HG03103 (cell line): ENCODE measurements at regions not wholly inside any gene's neighbourhood (a gene's known extent, or its start where the extent isn't known, plus 50 kb on each side); places are given as distances from the start of the nearest gene placed in this dataset.
"Not testable (repeated sequence)": the region's sequence is repeated elsewhere in the genome, so short reads cannot be mapped to it uniquely, and the experiment has no call there.

ENCODE experiments used
- ATAC-seq: cut with Tn5 transposase; IDR thresholded peaks from one replicate; pipeline ENCODE4 v1.9.1; 2021; ENCODE audit warnings: low read depth; ENCODE audit not compliant: unreplicated experiment

DNA sequence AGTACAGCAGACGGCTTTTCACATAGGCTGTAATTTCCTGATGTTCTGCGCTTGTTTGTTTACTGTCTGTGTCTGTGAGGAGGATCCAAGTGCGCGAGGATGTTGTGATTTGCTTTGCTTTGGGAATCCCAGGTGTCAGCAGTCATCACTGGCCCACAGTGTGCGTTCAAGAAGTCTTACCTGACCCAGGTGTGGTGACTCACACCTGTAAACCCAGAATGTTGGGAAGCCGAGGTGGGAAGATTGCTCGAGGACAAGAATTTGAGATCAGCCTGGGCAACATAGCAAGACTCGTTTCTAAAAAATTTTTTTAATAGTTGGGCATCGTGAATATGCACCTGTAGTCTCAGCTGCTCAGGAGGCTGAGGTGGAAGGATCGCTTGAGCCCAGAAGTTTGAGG, 110.7 kb downstream of the CRLF3 start:
- not testable (repeated sequence) for ATAC-seq

- ATAC-seq, result not testable (repeated sequence)
These were observed 111.6 kb downstream of the CRLF3 start for GRCh38 chr17:30712859-30713258.

DNA sequence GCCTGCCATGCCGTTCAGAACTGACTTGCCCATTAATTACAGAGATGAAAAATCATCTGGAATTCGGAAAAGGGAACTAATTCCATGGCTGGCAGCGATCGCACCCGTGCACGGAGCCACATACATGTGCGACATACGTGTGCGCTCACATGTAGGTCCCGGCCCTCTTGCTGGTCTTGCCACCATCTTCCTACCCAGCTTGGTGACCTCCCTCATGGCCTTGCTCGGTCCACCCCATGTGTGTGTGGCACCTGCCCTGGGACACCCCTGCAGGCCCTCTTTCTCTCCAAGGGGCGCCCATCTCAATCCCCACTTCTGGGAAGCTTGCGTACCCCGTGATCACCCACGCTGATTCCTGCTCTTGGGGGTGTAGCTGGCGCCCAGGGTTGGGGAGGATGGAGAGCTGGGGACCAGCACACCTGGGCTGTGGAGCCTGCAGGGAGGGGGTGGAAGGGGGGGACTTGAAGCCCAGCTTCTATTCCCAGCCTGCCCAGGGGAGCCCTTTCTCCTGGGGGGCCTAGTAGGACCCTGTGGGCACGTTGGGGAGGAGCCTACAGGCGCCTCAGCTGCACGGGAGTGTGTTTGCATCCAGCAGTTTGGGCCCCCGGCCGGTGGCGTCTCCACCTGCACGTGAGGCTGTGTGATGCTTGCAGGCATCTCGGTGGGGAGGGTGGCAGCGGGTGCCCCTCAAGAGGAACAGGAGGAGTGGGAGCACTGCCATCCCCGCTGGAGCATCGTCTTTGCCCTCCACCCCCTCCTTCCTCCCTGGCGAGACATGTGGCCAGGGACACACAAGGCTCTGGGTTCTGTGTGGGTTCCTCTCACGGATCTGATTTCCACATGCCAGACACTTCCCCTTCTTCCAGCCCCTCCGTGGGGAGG, 112.6 kb downstream of the CRLF3 start:
- not testable (repeated sequence) for ATAC-seq

- ATAC-seq, result not testable (repeated sequence)
These were observed 113.3 kb downstream of the CRLF3 start for GRCh38 chr17:30711176-30711575.

GRCh38 chr17:30710276-30711088, 114.0 kb downstream of the CRLF3 start:
- not testable (repeated sequence) for ATAC-seq

DNA sequence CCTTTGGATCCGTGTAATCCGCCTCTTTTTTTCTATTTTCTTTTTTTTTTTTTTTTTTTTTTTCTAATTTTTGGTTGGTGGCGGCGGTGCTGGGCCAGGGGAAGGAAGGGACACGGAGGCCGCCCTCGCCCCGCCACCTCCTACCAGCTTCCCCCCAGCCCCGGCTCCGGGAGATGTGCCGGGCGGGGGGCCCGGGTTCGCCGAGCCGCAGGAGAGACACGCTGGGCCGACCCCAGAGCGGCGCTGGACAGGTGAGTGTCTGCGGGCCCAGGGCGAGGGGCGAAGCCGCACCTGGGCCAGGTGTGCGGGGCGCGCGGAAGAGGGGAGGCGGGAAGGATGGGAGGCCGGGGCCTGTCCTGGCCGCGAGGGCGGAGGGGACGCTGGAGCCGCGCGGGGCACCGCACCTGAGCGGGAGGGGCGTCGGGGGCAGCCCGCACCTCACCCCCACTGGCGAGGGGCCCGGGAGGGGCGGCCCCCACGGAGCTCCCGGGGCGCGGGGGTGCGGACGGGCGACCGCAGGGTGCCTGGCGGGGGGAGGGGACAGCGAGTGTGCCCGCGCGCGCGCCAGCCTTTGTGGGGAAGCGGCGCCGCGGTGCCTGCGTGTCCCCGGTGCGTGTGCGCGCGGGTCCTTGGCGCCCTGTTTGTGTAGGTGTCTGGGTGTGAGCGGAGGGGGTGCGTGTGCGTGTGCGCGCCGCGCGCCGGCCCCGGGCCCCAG, 114.8 kb downstream of the CRLF3 start:
- ATAC-seq, result not testable (repeated sequence)

- ATAC-seq, result not testable (repeated sequence)
These were observed 115.4 kb downstream of the CRLF3 start for GRCh38 chr17:30709096-30709495.

GRCh38 chr17:30708241-30709078, 116.0 kb downstream of the CRLF3 start:
- ATAC-seq, result not testable (repeated sequence)

DNA sequence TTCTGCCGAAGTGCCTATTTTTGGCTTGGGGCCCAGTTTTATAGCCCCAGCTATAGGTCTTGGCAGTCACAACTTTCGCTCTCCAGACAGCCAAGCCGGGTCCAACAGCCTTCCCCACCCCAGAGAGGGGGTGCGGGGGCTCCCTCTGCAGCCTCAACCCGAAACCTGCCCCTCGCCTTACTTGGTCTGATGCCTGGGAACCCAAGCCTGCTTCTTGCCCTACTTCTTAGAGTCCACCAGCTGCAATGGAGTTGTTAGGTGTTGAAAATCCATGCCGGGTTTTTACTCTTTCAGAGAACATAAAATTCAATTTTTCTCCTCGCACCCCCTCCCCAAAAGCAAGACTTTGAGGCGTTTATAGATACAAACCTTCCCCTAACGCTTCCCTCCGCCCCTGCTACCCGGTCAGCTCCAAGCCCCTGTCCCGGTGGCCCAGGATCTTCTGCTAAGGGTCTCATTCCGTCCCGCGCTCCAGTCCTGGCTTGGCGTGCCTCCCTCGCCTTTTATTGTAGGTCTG, 116.7 kb downstream of the CRLF3 start:
- ATAC-seq, result not testable (repeated sequence)

- not testable (repeated sequence) for ATAC-seq
These were observed 117.8 kb downstream of the CRLF3 start for GRCh38 chr17:30706461-30707335.

- ATAC-seq, result not testable (repeated sequence)
These were observed 118.5 kb downstream of the CRLF3 start for GRCh38 chr17:30706004-30706403.

GRCh38 chr17:30701498-30701989, 122.9 kb downstream of the CRLF3 start:
- ATAC-seq, result no peak

GRCh38 chr17:30700833-30701232, 123.7 kb downstream of the CRLF3 start:
- not testable (repeated sequence) for ATAC-seq

DNA sequence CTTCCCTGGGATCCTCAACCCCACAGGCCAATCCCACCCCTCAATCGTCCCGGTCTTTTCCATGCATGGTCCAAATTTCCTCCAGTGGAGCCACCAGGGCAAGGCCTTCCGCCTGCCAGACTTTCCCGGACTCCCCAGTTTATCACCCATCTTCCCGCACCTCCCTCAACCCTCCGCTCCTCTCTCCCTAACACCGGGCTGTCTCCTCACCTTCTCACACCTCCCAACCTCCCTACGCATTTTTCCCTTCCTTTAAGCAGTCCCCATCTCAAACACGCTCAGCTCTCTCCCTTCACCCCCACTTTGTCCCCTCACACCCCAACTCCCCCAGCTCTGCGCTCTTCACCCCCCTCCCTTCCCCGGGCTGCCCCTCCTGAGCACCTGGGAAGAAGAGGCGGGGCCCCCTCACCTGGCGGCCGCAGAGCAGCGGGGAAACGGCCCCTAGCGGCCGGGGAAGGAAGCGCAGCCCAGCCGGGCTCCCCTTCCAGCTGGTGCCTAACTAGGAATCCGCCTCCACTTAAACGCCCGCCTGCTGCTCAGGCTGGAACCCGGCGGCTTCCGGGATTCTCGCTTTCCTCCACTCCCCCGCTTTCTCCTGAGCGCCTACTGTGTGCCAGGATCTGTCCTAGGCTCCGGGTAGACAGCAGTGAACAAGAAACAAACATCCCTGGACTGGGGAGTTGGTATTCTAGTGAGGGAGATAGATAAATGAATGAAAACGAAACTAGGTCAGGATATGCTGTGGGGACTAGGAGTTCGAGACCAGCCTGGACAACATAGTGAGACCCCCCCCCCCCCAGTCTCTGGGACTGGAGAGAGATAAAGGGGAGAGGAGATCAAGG, 126.7 kb downstream of the CRLF3 start:
- not testable (repeated sequence) for ATAC-seq

- ATAC-seq, result no peak
These were observed 128.3 kb downstream of the CRLF3 start for GRCh38 chr17:30696234-30696633.

- ATAC-seq, result not testable (repeated sequence)
These were observed 129.2 kb downstream of the CRLF3 start for GRCh38 chr17:30695265-30695811.

GRCh38 chr17:30693772-30694171, 130.7 kb downstream of the CRLF3 start:
- not testable (repeated sequence) for ATAC-seq
